Effector memory CD4-positive, alpha-beta T cell (primary cell): ENCODE measurements at regions not wholly inside any gene's neighbourhood (a gene's known extent, or its start where the extent isn't known, plus 50 kb on each side); places are given as distances from the start of the nearest gene placed in this dataset.

Experiments used
- DNase-seq, 3 donors: peaks; one replicate each; pipeline ENCODE4 v3.0.0-alpha.2; 2020
- H3K27ac ChIP-seq: 2 replicates; pipeline ENCODE4 v1.7.0; 2013; ENCODE audit warnings: mild to moderate bottlenecking, low read length, moderate library complexity; ENCODE audit not compliant: insufficient read depth, poor library complexity, severe bottlenecking
- H3K27me3 ChIP-seq: replicated peaks from 2 replicates; pipeline ENCODE4 v1.7.0; 2013; ENCODE audit warnings: mild to moderate bottlenecking, low read length; ENCODE audit not compliant: insufficient read depth, control insufficient read depth, poor library complexity, severe bottlenecking
- H3K36me3 ChIP-seq: 2 replicates; pipeline ENCODE4 v1.7.0; 2013; ENCODE audit warnings: mild to moderate bottlenecking, low read length, moderate library complexity; ENCODE audit not compliant: control insufficient read depth, insufficient read depth
- H3K4me1 ChIP-seq: 2 replicates; pipeline ENCODE4 v1.7.0; 2013; ENCODE audit warnings: low read length, mild to moderate bottlenecking; ENCODE audit not compliant: control insufficient read depth, insufficient read depth, poor library complexity, severe bottlenecking
- H3K4me3 ChIP-seq: 2 replicates; pipeline ENCODE4 v1.7.0; 2013; ENCODE audit warnings: low read length, low read depth, mild to moderate bottlenecking; ENCODE audit not compliant: insufficient read depth, poor library complexity, severe bottlenecking
- H3K9me3 ChIP-seq: 2 replicates; pipeline ENCODE4 v1.7.0; 2013; ENCODE audit warnings: mild to moderate bottlenecking, low read length, moderate library complexity; ENCODE audit not compliant: control insufficient read depth

DNA sequence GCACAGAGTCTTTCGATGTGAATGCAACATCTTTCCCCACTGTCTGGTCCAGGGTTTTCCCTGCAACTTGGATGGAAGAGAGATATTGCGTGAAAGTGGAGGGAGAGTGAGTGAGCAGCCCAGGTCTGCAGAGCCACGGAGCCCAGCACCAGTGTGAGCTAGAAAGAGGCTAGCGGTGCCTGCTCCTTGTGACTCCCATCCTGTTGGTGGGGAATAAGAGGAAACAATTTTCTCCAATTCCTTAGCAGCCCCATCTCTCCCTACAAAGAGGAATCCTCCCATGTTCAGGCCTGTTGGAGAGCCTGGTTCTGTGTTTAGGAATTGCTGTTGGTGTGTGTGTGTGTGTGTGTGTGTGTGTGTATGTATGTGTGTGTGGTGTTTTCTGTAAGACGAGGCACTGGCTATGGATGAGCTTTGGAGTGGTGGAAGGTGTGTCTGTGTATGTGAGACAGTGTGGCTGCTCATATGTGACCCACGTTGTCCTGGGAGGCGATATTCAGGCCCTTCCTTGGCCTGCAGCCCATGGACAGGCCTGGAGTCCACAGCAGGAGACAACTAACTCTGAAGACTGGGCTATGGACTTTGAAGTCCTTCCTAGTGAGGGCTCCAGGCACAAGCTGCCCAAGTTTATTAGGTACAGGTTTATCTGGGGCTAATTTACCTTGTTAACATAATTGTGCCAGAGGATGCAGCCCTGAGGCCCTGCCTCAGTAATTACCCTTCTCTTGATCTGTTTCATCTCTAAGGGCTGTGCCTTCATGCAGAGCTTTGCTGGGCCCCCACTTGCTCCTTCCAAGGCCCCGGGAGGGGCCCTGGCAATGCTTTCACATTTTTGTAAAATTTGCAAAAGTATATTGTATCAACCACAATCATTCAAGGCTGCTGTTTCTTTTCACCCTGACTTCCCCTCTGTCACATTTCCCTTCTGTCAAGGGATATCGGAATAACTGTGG lies 88.6 kb upstream of the HAAO start:
- Histone ChIP-seq H3K4me3 (no peak overlapping the region), H3K27ac (no peak overlapping the region), H3K27me3 (no peaks in the 10 kb centered on the region), H3K4me1 (no peaks in the 10 kb centered on the region), H3K36me3 (no peaks in the 10 kb centered on the region), H3K9me3 (no peaks in the 10 kb centered on the region)
- no peak for DNase-seq

DNA sequence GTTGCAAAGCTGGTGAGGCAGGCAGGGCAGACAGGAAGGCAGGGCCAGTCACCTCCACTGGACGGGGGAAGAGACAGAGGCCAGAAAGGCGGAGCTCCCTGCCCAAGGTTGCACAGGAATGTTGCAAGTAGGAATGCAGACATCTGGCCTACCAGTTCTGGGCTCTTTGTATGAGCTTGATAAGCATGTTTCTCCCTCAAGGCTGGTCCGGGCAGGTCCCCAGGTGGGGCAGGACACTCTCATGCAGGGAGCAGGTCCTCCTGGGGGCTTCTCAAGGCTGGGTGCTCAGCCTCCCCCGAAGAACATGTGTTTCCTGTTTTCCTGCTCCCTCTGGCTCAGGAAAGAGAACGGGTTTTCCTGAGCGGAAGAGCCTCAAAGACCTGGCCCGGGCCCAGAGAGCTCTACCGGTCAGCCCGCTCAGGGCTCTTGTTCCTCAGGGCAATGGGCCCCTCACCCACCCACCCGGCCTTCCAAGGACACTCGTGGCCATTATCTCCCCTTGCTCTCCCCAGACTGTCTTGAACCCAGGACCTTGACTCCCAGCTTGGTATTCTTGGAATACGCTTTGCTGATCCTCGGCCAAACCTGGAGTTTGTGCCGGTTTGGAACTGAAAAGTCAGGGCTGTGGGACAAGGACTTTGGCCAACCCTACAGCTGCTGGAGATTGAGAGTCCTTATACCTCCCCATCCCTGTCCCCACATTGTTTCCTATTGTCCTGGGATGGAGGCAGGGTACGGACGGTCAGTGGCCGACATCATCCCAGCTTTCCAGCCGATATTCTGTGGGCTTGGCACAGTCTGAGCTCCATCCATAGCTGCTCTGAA lies 87.7 kb upstream of the HAAO start:
- H3K4me3 ChIP-seq, result no peak overlapping the region
- H3K9me3 ChIP-seq, result no peaks in the 10 kb centered on the region
- no peak for DNase-seq
- no peaks in the 10 kb centered on the region for H3K36me3 ChIP-seq
- H3K27me3 ChIP-seq, result no peaks in the 10 kb centered on the region
- H3K4me1 ChIP-seq, result no peaks in the 10 kb centered on the region
- H3K27ac ChIP-seq, result no peak overlapping the region

DNA sequence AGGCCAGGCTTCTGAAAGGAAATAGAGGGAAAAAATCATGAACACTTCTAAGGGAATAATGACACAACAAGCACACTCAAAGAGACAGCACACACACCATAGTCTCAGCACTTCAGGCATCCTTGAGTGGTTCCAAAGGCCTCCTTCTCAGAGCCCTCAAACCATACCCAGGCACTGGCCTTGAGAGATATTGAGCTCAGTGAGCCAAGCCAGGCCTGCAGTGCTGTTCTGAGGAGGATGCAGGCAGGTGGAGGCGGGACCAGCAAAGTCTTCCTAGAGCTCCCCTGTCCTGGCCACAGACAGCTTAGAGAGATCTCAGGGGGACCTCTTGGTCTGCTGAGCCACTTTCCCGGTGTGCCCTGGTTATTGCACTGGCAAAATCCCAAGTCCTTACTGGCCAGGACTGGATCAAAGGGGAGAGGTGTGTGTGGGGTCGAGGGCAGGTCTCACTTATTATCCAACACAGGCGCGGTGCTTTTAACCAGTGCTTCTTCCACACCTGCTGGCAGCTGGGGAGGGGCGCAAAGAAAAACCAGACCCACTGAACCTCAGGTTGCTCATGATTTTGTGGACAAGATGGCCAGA lies 86.8 kb upstream of the HAAO start:
- H3K9me3 ChIP-seq, result no peaks in the 10 kb centered on the region
- no peaks in the 10 kb centered on the region for H3K27me3 ChIP-seq
- no peak for DNase-seq
- no peak overlapping the region for H3K4me3 ChIP-seq
- H3K36me3 ChIP-seq, result no peaks in the 10 kb centered on the region
- no peak overlapping the region for H3K27ac ChIP-seq
- H3K4me1 ChIP-seq, result no peaks in the 10 kb centered on the region

DNA sequence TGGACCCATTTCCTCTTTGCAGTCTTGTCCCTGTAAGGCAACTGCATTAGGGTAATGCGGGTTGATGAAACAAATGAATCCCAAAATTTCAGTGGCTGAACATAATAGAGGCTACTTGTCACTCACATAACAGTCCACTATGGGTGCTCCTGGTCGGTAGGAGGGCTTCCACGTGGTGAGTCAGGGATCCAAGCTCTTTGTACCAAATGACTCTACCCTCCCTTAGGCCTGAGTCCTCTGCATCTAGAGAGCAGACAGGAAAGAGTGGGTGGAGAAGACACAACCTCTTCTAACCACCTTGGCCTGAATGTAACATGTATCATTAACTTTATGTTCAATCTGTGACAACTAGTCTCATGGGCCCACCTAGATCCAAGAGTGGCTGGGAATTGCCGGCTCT lies 86.2 kb upstream of the HAAO start:
- Histone ChIP-seq H3K4me3 (no peak overlapping the region), H3K9me3 (no peaks in the 10 kb centered on the region), H3K27ac (no peak overlapping the region), H3K36me3 (no peaks in the 10 kb centered on the region), H3K27me3 (no peaks in the 10 kb centered on the region), H3K4me1 (no peaks in the 10 kb centered on the region)
- no peak for DNase-seq

DNA sequence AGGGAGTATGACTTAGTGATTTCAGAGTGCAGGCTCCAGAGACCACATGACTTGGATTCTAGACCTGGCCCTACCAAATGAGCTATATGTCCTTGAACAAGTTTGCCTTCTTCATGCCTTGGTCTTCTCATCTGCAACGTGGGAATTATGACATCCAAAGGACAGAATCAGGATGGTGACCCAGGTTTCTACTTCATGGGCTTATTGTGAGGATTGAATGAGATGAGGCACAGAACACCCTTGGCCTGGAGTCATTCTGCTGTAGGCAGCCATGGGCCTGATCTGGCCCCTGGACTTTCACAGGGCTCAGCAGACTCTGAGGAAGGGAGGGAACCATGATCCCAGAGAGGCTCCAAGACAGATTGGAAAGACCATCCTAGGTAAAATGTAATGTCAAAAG lies 85.6 kb upstream of the HAAO start:
- H3K4me1 ChIP-seq, result no peaks in the 10 kb centered on the region

DNA sequence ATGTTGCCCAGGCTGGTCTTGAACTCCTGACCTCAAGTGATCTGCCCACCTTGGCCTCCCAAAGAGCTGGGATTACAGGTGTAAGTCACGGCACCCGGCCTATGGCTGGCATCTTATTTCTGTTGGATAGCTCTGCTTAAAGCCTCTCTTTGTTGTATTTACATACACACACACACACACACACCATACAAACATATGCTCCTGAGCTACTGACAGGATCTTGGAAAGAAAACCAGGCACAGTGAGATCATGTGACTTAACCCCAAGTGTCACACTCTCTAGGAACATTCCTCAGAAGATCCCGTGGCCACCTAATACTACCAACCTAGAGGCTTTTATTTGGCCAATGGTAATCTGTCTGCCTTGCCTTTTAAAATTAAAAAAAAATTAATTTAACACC lies 85.1 kb upstream of the HAAO start:
- no peaks in the 10 kb centered on the region for H3K9me3 ChIP-seq
- H3K27ac ChIP-seq, result no peak overlapping the region
- H3K27me3 ChIP-seq, result no peaks in the 10 kb centered on the region
- H3K4me3 ChIP-seq, result no peak overlapping the region
- no peaks in the 10 kb centered on the region for H3K4me1 ChIP-seq
- no peaks in the 10 kb centered on the region for H3K36me3 ChIP-seq
- DNase-seq, result no peak

More for the DNA sequence above, 85.6 kb upstream of the HAAO start:
- no peak overlapping the region for H3K27ac ChIP-seq
- no peak overlapping the region for H3K4me3 ChIP-seq
- H3K9me3 ChIP-seq, result no peaks in the 10 kb centered on the region
- no peaks in the 10 kb centered on the region for H3K36me3 ChIP-seq
- no peaks in the 10 kb centered on the region for H3K27me3 ChIP-seq
- DNase-seq, result no peak

DNA sequence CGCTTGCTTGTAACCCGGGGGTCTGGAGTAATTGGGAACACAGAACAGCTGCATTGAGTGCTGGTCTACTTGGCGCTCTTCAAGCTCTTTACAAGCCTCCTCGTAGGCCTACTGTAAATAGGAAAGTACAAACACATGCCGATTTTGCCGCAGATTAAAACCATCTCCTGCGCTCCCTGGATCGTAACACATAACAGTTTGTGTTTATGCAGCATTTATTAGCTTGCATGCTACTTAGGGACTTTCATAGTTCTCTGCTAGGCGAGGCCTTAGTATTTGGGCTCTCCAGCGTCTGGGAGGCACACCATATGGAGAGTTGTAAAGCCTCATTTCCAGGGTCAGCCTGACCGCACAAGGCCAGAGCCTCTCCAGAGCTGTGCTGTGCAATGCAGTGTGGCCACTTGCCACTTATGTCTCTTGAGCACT lies 84.0 kb upstream of the HAAO start:
- Histone ChIP-seq H3K9me3 (no peaks in the 10 kb centered on the region), H3K4me1 (no peaks in the 10 kb centered on the region), H3K27ac (no peak overlapping the region), H3K4me3 (no peak overlapping the region), H3K36me3 (no peaks in the 10 kb centered on the region), H3K27me3 (no peaks in the 10 kb centered on the region)
- DNase-seq, result no peak

DNA sequence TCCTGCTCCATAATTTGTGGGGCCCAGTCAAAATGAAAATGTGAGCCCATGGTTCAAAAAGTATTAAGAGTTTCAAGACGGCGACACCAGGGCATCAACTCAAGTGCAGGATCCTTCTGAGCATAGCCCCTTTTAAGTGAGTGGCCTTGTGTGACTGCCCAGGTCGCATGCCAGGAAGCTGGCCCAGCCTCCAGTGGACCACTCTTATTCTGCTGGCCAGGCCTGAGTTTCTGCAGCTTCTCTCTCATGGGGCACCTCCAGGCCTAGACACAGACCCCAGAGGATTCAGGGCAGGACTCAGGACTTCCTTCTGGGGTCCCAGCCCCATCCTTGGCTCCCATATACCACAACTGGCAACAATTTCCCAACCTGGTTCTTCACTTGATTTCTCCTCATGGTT lies 83.5 kb upstream of the HAAO start:
- Histone ChIP-seq H3K4me3 (no peak overlapping the region), H3K27me3 (no peaks in the 10 kb centered on the region), H3K27ac (no peak overlapping the region), H3K36me3 (no peaks in the 10 kb centered on the region), H3K4me1 (no peaks in the 10 kb centered on the region), H3K9me3 (no peaks in the 10 kb centered on the region)
- DNase-seq, result no peak

DNA sequence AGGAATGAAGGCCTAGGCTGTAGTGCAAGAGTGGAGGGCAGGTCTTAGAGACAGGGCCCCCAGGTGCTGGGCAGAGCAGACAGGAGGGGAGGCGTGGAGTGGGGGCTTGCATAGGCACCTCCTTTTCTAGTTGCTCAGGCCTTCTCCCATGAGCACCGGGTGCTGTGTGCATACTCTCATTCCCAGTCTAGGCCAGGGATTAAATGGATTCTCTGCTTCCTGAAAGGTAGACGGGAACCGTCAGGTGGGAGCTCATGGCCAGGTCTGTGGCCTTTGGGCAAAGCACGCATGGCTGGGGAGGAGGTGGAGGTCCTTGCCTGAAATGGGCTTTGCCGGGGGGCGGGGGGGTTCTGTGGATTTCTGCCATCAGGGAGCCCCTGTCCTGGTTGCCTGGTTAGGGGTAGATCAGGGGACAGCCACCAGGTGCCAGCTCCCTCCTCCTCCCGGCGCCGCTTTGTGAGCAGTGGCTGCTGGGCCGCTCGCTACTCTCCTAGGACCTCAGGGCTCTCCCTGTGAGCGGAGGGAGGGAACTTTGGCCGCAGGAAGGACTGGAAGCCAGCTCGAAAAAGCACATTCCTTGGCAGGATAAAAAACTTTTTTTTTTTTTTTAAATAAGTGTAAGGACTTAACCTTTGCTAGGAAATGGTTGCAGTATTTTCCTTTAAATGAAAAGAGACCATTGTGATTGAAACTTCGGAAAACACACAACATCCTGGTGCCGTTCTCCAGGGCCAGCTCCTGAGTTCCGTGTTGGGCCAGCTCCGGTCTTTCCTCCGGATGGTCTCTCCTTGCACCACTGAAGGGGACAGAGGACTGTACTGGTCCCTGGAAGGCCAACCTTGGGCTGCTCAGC lies 82.8 kb upstream of the HAAO start:
- Histone ChIP-seq H3K9me3 (no peaks in the 10 kb centered on the region), H3K4me3 (no peak overlapping the region), H3K27me3 (no peaks in the 10 kb centered on the region), H3K4me1 (no peaks in the 10 kb centered on the region), H3K36me3 (no peaks in the 10 kb centered on the region), H3K27ac (no peak overlapping the region)
- DNase-seq, result no peak
